DND-41 (cell line): ENCODE measurements at regions not wholly inside any gene's neighbourhood (a gene's known extent, or its start where the extent isn't known, plus 50 kb on each side); places are given as distances from the start of the nearest gene placed in this dataset.
A peak's percentile ranks its signal among the peaks of the same experiment; 100 is the strongest.

Source experiments
- EZH2 ChIP-seq: IDR thresholded peaks from 3 replicates; pipeline ENCODE4 v1.6.1; 2012; ENCODE audit warnings: borderline replicate concordance, low read depth, mild to moderate bottlenecking, moderate library complexity, low read length, inconsistent platforms; ENCODE audit not compliant: severe bottlenecking
- TF ChIP-seq, protein P1 (sequence below): IDR thresholded peaks from 2 replicates; pipeline ENCODE4 v1.5.1; 2012; ENCODE audit warnings: borderline replicate concordance, low read length, moderate library complexity, mild to moderate bottlenecking; ENCODE audit not compliant: poor library complexity, severe bottlenecking; ENCODE audit errors: extremely low read depth

DNA sequence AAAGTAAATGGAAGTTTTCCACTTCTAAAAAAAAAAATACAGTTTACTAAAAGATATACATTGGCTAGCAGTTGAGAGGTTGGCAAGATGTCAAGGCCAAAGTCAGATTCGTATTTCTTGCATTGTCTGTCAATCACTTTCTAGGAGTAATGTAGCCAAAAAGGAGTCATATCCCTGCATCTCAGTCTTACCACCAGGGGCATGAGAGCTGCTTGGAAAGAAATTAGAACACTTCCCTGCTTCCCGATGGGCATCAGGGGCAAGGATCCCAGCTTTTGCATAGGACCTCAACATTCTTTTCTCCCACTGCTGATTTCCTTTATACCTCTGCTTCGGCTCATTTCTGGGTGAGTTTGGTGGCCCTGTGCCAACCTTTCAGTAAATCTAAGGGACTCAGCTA, 581.0 kb upstream of the MAP3K7 start:
- TF ChIP-seq, protein P1, sequence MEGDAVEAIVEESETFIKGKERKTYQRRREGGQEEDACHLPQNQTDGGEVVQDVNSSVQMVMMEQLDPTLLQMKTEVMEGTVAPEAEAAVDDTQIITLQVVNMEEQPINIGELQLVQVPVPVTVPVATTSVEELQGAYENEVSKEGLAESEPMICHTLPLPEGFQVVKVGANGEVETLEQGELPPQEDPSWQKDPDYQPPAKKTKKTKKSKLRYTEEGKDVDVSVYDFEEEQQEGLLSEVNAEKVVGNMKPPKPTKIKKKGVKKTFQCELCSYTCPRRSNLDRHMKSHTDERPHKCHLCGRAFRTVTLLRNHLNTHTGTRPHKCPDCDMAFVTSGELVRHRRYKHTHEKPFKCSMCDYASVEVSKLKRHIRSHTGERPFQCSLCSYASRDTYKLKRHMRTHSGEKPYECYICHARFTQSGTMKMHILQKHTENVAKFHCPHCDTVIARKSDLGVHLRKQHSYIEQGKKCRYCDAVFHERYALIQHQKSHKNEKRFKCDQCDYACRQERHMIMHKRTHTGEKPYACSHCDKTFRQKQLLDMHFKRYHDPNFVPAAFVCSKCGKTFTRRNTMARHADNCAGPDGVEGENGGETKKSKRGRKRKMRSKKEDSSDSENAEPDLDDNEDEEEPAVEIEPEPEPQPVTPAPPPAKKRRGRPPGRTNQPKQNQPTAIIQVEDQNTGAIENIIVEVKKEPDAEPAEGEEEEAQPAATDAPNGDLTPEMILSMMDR: peak; percentile 24
- no peak for TF ChIP-seq EZH2
